Globus pallidus (tissue), 1 donor: ENCODE measurements at regions not wholly inside any gene's neighbourhood (a gene's known extent, or its start where the extent isn't known, plus 50 kb on each side); places are given as distances from the start of the nearest gene placed in this dataset.

Source experiments
- DNase-seq: peaks from one replicate; pipeline ENCODE4 v3.0.0-alpha.2; 2015; ENCODE audit warnings: low spot score

- no peak for DNase-seq
Observed at GRCh38 chr2:2926009-2926857, 451.4 kb downstream of the EIPR1 start.

- DNase-seq = no peak
Observed at GRCh38 chr2:2922156-2922555, 455.5 kb downstream of the EIPR1 start.

- no peak for DNase-seq
Observed at GRCh38 chr2:2921011-2921720, 456.5 kb downstream of the EIPR1 start.

- DNase-seq = no peak
Observed at GRCh38 chr2:2919574-2920365, 457.8 kb downstream of the EIPR1 start.

GRCh38 chr2:2919026-2919425 lies 458.6 kb downstream of the EIPR1 start:
- no peak for DNase-seq

GRCh38 chr2:2916621-2917020 lies 461.0 kb downstream of the EIPR1 start:
- no peak for DNase-seq

GRCh38 chr2:2914252-2914651 lies 463.4 kb downstream of the EIPR1 start:
- DNase-seq = no peak

GRCh38 chr2:2913601-2914120 lies 464.0 kb downstream of the EIPR1 start:
- DNase-seq = no peak

- DNase-seq = no peak
Observed at GRCh38 chr2:2912731-2913130, 464.9 kb downstream of the EIPR1 start.

- no peak for DNase-seq
Observed at GRCh38 chr2:2912293-2912692, 465.3 kb downstream of the EIPR1 start.

GRCh38 chr2:2910259-2910658 lies 467.4 kb downstream of the EIPR1 start:
- DNase-seq = no peak

GRCh38 chr2:2909086-2910035 lies 468.3 kb downstream of the EIPR1 start:
- no peak for DNase-seq

GRCh38 chr2:2906091-2906490 lies 471.5 kb downstream of the EIPR1 start:
- DNase-seq = no peak

- no peak for DNase-seq
Observed at GRCh38 chr2:2904721-2905350, 472.8 kb downstream of the EIPR1 start.

- no peak for DNase-seq
Observed at GRCh38 chr2:2902547-2903281, 474.9 kb downstream of the EIPR1 start.

- DNase-seq = no peak
Observed at GRCh38 chr2:2901384-2902345, 476.0 kb downstream of the EIPR1 start.

- no peak for DNase-seq
Observed at GRCh38 chr2:2899826-2900225, 477.8 kb downstream of the EIPR1 start.

GRCh38 chr2:2898744-2899143 lies 478.9 kb downstream of the EIPR1 start:
- DNase-seq = no peak

GRCh38 chr2:2896643-2897042 lies 481.0 kb downstream of the EIPR1 start:
- no peak for DNase-seq
